Endothelial cell of umbilical vein (primary cell): ENCODE measurements at regions not wholly inside any gene's neighbourhood (a gene's known extent, or its start where the extent isn't known, plus 50 kb on each side); places are given as distances from the start of the nearest gene placed in this dataset.

Source experiments
- BruUV-seq: library from RNA; stranded (reverse); fragments of 400-500 nt; replicated peaks from 2 replicates; lab custom pipeline; 2021; lab: Mats Ljungman, UMichigan
- CTCF ChIA-PET: fragments of 300-600, 350-600 bp; sonication (Branson Sonifier 250); formaldehyde crosslinking; loops from one replicate; lab custom pipeline; 2021; ENCODE audit warnings: antibody characterized with exemption, inconsistent platforms; lab: Charles Lee
- POLR2A ChIA-PET: fragments of 300-600, 350-600 bp; sonication (Branson Sonifier 250); formaldehyde crosslinking; loops from one replicate; lab custom pipeline; 2021; ENCODE audit warnings: antibody characterized with exemption, inconsistent platforms; lab: Charles Lee
- DNase-seq: peaks from one replicate; pipeline ENCODE4 v3.0.0-alpha.2; 2011; ENCODE audit warnings: low read depth, low spot score
- FAIRE-seq: peaks from 2 replicates; lab custom pipeline; 2011; peaks lifted over from hg19 to GRCh38; lab: Jason Lieb, UNC
- H2AFZ ChIP-seq: 2 replicates; pipeline ENCODE4 v1.6.0; 2012; ENCODE audit warnings: low read depth, low read length, control low read depth, inconsistent platforms
- H3K27ac ChIP-seq: 2 replicates; pipeline ENCODE4 v1.5.1; 2011; ENCODE audit warnings: low read depth, mild to moderate bottlenecking, control low read depth, low read length, moderate library complexity; ENCODE audit not compliant: insufficient read depth
- H3K27me3 ChIP-seq, 2 experiments: 2 replicates each; pipeline versions ENCODE4 v1.6.0 to v1.6.1; 2011; ENCODE audit warnings: low read length in 2 of 2, mixed read lengths in 1 of 2; ENCODE audit not compliant: control insufficient read depth in 2 of 2, insufficient read depth in 2 of 2
- H3K36me3 ChIP-seq, 2 experiments: 2 replicates in 1 of 2; 3 replicates in 1 of 2; pipeline ENCODE4 v1.5.1; 2011; ENCODE audit warnings: low read length in 2 of 2, mild to moderate bottlenecking in 1 of 2, moderate library complexity in 1 of 2; ENCODE audit not compliant: control insufficient read depth in 2 of 2, insufficient read depth in 2 of 2; ENCODE audit errors: extremely low read depth in 1 of 2
- H3K4me1 ChIP-seq: 3 replicates; pipeline ENCODE4 v1.5.1; 2011; ENCODE audit warnings: mild to moderate bottlenecking, low read length; ENCODE audit not compliant: control insufficient read depth, insufficient read depth; ENCODE audit errors: extremely low read depth
- H3K4me2 ChIP-seq: 2 replicates; pipeline ENCODE4 v1.6.1; 2011; ENCODE audit warnings: low read length, control low read depth, mixed read lengths; ENCODE audit not compliant: insufficient read depth
- H3K4me3 ChIP-seq, 3 experiments: fragments of 200-600 bp in 1 of 3; sonication (generic), shearing (Covaris generic) in 1 of 3; replicated peaks in 1 of 3; 2 replicates each; pipeline ENCODE4 v1.5.1; 2011 to 2016; ENCODE audit warnings: control low read depth in 3 of 3, low read length in 3 of 3, mild to moderate bottlenecking in 2 of 3, inconsistent platforms in 1 of 3, low read depth in 1 of 3, moderate library complexity in 1 of 3; ENCODE audit not compliant: insufficient read depth in 1 of 3
- H3K79me2 ChIP-seq: 2 replicates; pipeline ENCODE4 v1.6.0; 2012; ENCODE audit warnings: low read length, inconsistent platforms; ENCODE audit not compliant: control insufficient read depth, insufficient read depth
- H3K9ac ChIP-seq: replicated peaks from 2 replicates; pipeline ENCODE3; 2011; ENCODE audit warnings: low read length, control low read depth; ENCODE audit not compliant: insufficient read depth; ENCODE audit errors: extremely low read depth
- H3K9me1 ChIP-seq: replicated peaks from 3 replicates; pipeline ENCODE4 v1.6.0; 2011; ENCODE audit warnings: mild to moderate bottlenecking, low read length; ENCODE audit not compliant: control insufficient read depth, insufficient read depth; ENCODE audit errors: extremely low read depth
- H3K9me3 ChIP-seq: replicated peaks from 2 replicates; pipeline ENCODE4 v1.5.1; 2012; ENCODE audit warnings: low read length, inconsistent platforms; ENCODE audit not compliant: control insufficient read depth, insufficient read depth
- H4K20me1 ChIP-seq: replicated peaks from 2 replicates; pipeline ENCODE3; 2011; ENCODE audit warnings: mild to moderate bottlenecking, low read length; ENCODE audit not compliant: control insufficient read depth, insufficient read depth; ENCODE audit errors: extremely low read depth
- EZH2 ChIP-seq: IDR thresholded peaks from 2 replicates; pipeline ENCODE4 v1.6.1; 2012; ENCODE audit warnings: borderline replicate concordance, low read depth, mild to moderate bottlenecking, moderate library complexity, low read length, inconsistent platforms; ENCODE audit not compliant: severe bottlenecking
- FOS ChIP-seq: IDR thresholded peaks from 2 replicates; pipeline ENCODE4 v1.6.1; 2011; ENCODE audit warnings: mild to moderate bottlenecking, low read length, moderate library complexity, borderline replicate concordance; ENCODE audit not compliant: insufficient read depth
- GATA2 ChIP-seq: IDR thresholded peaks from 2 replicates; pipeline ENCODE4 v1.7.0; 2011; ENCODE audit warnings: low read depth, mild to moderate bottlenecking, moderate library complexity, mixed read lengths, low read length; ENCODE audit not compliant: insufficient read length, insufficient read depth
- JUN ChIP-seq: IDR thresholded peaks from 2 replicates; pipeline ENCODE4 v1.6.1; 2011; ENCODE audit warnings: borderline replicate concordance, low read depth; ENCODE audit not compliant: insufficient read length, insufficient read depth
- MYC ChIP-seq: IDR thresholded peaks from one replicate; pipeline ENCODE4 v1.6.1; 2011; ENCODE audit warnings: mild to moderate bottlenecking, low read depth, low read length
- POLR2A ChIP-seq: IDR thresholded peaks from 2 replicates; pipeline ENCODE4 v1.6.1; 2012; ENCODE audit warnings: low read depth, mild to moderate bottlenecking, control low read depth, low read length
- POLR2AphosphoS5 ChIP-seq: IDR thresholded peaks from 2 replicates; pipeline ENCODE4 v1.6.1; 2012; ENCODE audit warnings: low read depth, mild to moderate bottlenecking, control low read depth, low read length, moderate library complexity; ENCODE audit not compliant: insufficient read depth
- dilution Hi-C: fragments of 300-500 bp; cut with MboI; formaldehyde crosslinking; loops from one replicate; pipeline ENCODE4 v1.15.0; 2019; ENCODE audit warnings: low sequenced_read_pairs; ENCODE audit not compliant: extremely low pct_ligation_motif_present
- intact Hi-C: fragments of 100-400 bp; cut with micrococcal nuclease; formaldehyde crosslinking; loops from one replicate; pipeline ENCODE4 v1.10.0; 2022
- TF ChIP-seq, protein P1 (sequence below), 2 donors: IDR thresholded peaks; 1 replicate in 1 of 2; 2 replicates in 1 of 2; pipeline ENCODE4 v1.5.1; 2011; ENCODE audit warnings: low read length in 2 of 2, mild to moderate bottlenecking in 2 of 2, moderate library complexity in 2 of 2, control low read depth in 1 of 2, inconsistent platforms in 1 of 2, low read depth in 1 of 2; ENCODE audit not compliant: insufficient read depth in 1 of 2; ENCODE audit errors: extremely low read depth in 1 of 2
- TF ChIP-seq, protein P2 (sequence below): IDR thresholded peaks from 2 replicates; pipeline ENCODE4 v1.6.1; 2011; ENCODE audit not compliant: insufficient read depth, insufficient read length

DNA sequence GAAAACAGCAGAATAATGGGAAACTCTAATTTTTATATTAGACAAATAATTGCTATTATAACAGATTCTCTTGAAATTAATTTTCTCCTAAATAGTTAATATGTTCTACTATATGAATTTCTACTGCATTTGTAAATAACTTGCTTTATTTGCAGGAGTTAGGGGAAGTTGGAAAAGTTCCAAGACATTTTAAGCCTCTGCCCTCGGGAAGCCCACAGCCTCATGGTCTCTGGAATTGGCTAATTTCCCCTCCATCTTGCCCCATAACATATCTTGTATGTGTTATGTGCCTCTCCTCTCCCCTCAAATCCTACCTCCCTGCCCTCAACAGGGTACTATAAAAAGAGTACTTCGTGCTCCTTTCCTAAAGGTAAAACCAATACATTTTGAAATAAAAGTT is 271.4 kb upstream of the NR5A2 start:
- Histone ChIP-seq H4K20me1 (no peaks in the 10 kb centered on the region), H3K9ac (no peak overlapping the region), H3K36me3 (no peaks in the 10 kb centered on the region), H3K79me2 (no peaks in the 10 kb centered on the region), H3K9me1 (no peaks in the 10 kb centered on the region), H2AFZ (no peak overlapping the region), H3K27me3 (no peaks in the 10 kb centered on the region), H3K4me2 (no peak overlapping the region), H3K4me1 (peaks cover 10% of the 10 kb centered on the region), H3K27ac (no peak overlapping the region), H3K9me3 (no peaks in the 10 kb centered on the region), H3K4me3 (no peak overlapping the region)
- intact Hi-C loops (no loop called here), dilution Hi-C loops (no loop called here)
- DNase-seq (no peak), FAIRE-seq (no peak)
- BruUV-seq: no TSS peak
- CTCF ChIA-PET: interaction anchor here (1.0 kb wide), 1 partner anchor 22 kb away, joined by 3 read pairs; no protein-coding TSS in a partner anchor
- TF ChIP-seq JUN (no peak), POLR2AphosphoS5 (no peak), FOS (no peak), EZH2 (no peak), GATA2 (no peak), POLR2A (no peak), MYC (no peak)
- TF ChIP-seq, protein P1, sequence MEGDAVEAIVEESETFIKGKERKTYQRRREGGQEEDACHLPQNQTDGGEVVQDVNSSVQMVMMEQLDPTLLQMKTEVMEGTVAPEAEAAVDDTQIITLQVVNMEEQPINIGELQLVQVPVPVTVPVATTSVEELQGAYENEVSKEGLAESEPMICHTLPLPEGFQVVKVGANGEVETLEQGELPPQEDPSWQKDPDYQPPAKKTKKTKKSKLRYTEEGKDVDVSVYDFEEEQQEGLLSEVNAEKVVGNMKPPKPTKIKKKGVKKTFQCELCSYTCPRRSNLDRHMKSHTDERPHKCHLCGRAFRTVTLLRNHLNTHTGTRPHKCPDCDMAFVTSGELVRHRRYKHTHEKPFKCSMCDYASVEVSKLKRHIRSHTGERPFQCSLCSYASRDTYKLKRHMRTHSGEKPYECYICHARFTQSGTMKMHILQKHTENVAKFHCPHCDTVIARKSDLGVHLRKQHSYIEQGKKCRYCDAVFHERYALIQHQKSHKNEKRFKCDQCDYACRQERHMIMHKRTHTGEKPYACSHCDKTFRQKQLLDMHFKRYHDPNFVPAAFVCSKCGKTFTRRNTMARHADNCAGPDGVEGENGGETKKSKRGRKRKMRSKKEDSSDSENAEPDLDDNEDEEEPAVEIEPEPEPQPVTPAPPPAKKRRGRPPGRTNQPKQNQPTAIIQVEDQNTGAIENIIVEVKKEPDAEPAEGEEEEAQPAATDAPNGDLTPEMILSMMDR (IDR thresholded peaks at IDR 0.05; ENCODE audit: extremely low read depth in 1 of 2, insufficient read depth in 1 of 2, low read depth in 1 of 2, low read length in 2 of 2): no peak
- TF ChIP-seq, protein P2, sequence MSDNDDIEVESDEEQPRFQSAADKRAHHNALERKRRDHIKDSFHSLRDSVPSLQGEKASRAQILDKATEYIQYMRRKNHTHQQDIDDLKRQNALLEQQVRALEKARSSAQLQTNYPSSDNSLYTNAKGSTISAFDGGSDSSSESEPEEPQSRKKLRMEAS: no peak
- POLR2A ChIA-PET: no interaction called here
